Panc1 (cell line): ENCODE measurements at regions not wholly inside any gene's neighbourhood (a gene's known extent, or its start where the extent isn't known, plus 50 kb on each side); places are given as distances from the start of the nearest gene placed in this dataset.
A peak's percentile ranks its signal among the peaks of the same experiment; 100 is the strongest.

Experiments used
- ATAC-seq: fragments of 200-7000 bp; cut with Tn5 transposase; 2 replicates; pipeline ENCODE4 v1.9.1; 2020; ENCODE audit warnings: mild to moderate bottlenecking, moderate library complexity
- BruUV-seq: library from RNA; stranded (reverse); fragments of 400-500 nt; replicated peaks from 2 replicates; lab custom pipeline; 2021; lab: Mats Ljungman, UMichigan
- CTCF ChIA-PET: fragments of 300-600 bp; sonication (Branson Sonifier 250); formaldehyde crosslinking; loops from one replicate; lab custom pipeline; 2022; ENCODE audit warnings: antibody characterized with exemption; lab: Charles Lee
- POLR2A ChIA-PET: fragments of 300-600 bp; sonication (Branson Sonifier 250); formaldehyde crosslinking; loops from one replicate; lab custom pipeline; 2022; ENCODE audit warnings: antibody characterized with exemption; lab: Charles Lee
- DNase-seq: peaks from one replicate; pipeline ENCODE4 v3.0.0-alpha.2; 2010; ENCODE audit warnings: low read depth, low spot score
- H3K27ac ChIP-seq: 2 replicates; pipeline ENCODE4 v1.5.1; 2011; ENCODE audit warnings: mild to moderate bottlenecking, low read length, inconsistent platforms
- H3K27me3 ChIP-seq: fragments of 200-500 bp; sonication (Bioruptor generic); 2 replicates; pipeline ENCODE4 v1.6.0; 2014; ENCODE audit warnings: low read length, inconsistent platforms; ENCODE audit not compliant: control insufficient read depth, insufficient read depth
- H3K36me3 ChIP-seq: fragments of 200-500 bp; sonication (Bioruptor generic); 2 replicates; pipeline ENCODE4 v1.5.1; 2014; ENCODE audit warnings: inconsistent platforms, mild to moderate bottlenecking, low read length, moderate library complexity; ENCODE audit not compliant: control insufficient read depth, insufficient read depth
- H3K4me1 ChIP-seq: 2 replicates; pipeline ENCODE4 v1.5.1; 2011; ENCODE audit warnings: inconsistent platforms, mild to moderate bottlenecking, low read length, moderate library complexity; ENCODE audit not compliant: control insufficient read depth, insufficient read depth
- H3K4me3 ChIP-seq, 2 experiments: 2 replicates each; pipeline ENCODE4 v1.5.1; 2011 to 2012; ENCODE audit warnings: low read depth in 2 of 2, low read length in 2 of 2, mild to moderate bottlenecking in 2 of 2, inconsistent platforms in 1 of 2, moderate library complexity in 1 of 2
- H3K9me3 ChIP-seq: fragments of 200-500 bp; sonication (Bioruptor generic); 2 replicates; pipeline ENCODE4 v1.5.1; 2014; ENCODE audit warnings: low read depth, mild to moderate bottlenecking, inconsistent platforms, low read length, moderate library complexity; ENCODE audit not compliant: control insufficient read depth, insufficient read depth
- CTCF ChIP-seq: fragments of 450-650 bp; IDR thresholded peaks from 2 replicates; pipeline ENCODE4 v1.5.1; 2017; ENCODE audit warnings: mild to moderate bottlenecking
- POLR2AphosphoS5 ChIP-seq: IDR thresholded peaks from 2 replicates; pipeline ENCODE4 v1.6.1; 2012; ENCODE audit warnings: mild to moderate bottlenecking, low read depth, low read length, moderate library complexity
- REST ChIP-seq, 2 experiments: IDR thresholded peaks; 2 replicates each; pipeline ENCODE4 v1.6.1; 2011 to 2012; ENCODE audit warnings: low read depth in 2 of 2, control low read depth in 1 of 2, low read length in 1 of 2, mild to moderate bottlenecking in 1 of 2, moderate library complexity in 1 of 2; ENCODE audit not compliant: insufficient read depth in 1 of 2
- SIN3A ChIP-seq: IDR thresholded peaks from 2 replicates; pipeline ENCODE4 v1.6.1; 2012; ENCODE audit warnings: low read depth, mild to moderate bottlenecking, low read length, moderate library complexity, borderline replicate concordance; ENCODE audit not compliant: insufficient read depth
- TCF7L2 ChIP-seq: IDR thresholded peaks from 2 replicates; pipeline ENCODE4 v1.6.1; 2011; ENCODE audit warnings: mild to moderate bottlenecking, low read depth, low read length, inconsistent platforms
- in situ Hi-C: cut with HindIII; loops from 2 replicates; pipeline ENCODE4 v1.10.0; 2016; ENCODE audit warnings: low sequenced_read_pairs, low pct_unique_long_range_greater_than_20kb
- intact Hi-C: fragments of 100-400 bp; cut with micrococcal nuclease; formaldehyde crosslinking; loops from one replicate; pipeline ENCODE4 v1.10.0; 2022; ENCODE audit not compliant: unreplicated experiment

- in situ Hi-C loops = no loop called here
- Histone ChIP-seq H3K36me3 (no peaks in the 10 kb centered on the region), H3K27me3 (no peaks in the 10 kb centered on the region), H3K27ac (no peak overlapping the region), H3K4me1 (no peaks in the 10 kb centered on the region), H3K9me3 (no peaks in the 10 kb centered on the region), H3K4me3 (no peak overlapping the region)
- DNase-seq (no peak), ATAC-seq (no peak)
- TF ChIP-seq CTCF (0 out of 2 replicates have a peak, but pooled peaks have one; percentile 5), TCF7L2 (no peak)
- BruUV-seq = no TSS peak
- POLR2A ChIA-PET = no interaction called here
- intact Hi-C loops = no loop called here
- CTCF ChIA-PET = no interaction called here
These were observed 120.9 kb downstream of the HLX start for GRCh38 chr1:220999872-221000863.

GRCh38 chr1:221001167-221001566 is 121.9 kb downstream of the HLX start:
- ATAC-seq (no peak), DNase-seq (no peak)
- in situ Hi-C loops = no loop called here
- intact Hi-C loops = no loop called here
- POLR2A ChIA-PET = no interaction called here
- H3K27ac ChIP-seq = no peak overlapping the region
- BruUV-seq = no TSS peak
- no peaks in the 10 kb centered on the region for H3K9me3 ChIP-seq
- TF ChIP-seq CTCF = no peak
- no peak for TF ChIP-seq TCF7L2
- no peak for TF ChIP-seq SIN3A
- no peak for TF ChIP-seq REST (IDR thresholded peaks at IDR 0.05; ENCODE audit: insufficient read depth in 1 of 2, low read depth in 2 of 2, low read length in 1 of 2)
- no peak for TF ChIP-seq POLR2AphosphoS5
- H3K4me3 ChIP-seq = no peak overlapping the region
- no peaks in the 10 kb centered on the region for H3K27me3 ChIP-seq
- CTCF ChIA-PET = no interaction called here
- H3K4me1 ChIP-seq = no peaks in the 10 kb centered on the region
- no peaks in the 10 kb centered on the region for H3K36me3 ChIP-seq
